ENCODE measurements at regions not wholly inside any gene's neighbourhood (a gene's known extent, or its start where the extent isn't known, plus 50 kb on each side); places are given as distances from the start of the nearest gene placed in this dataset.

DNA sequence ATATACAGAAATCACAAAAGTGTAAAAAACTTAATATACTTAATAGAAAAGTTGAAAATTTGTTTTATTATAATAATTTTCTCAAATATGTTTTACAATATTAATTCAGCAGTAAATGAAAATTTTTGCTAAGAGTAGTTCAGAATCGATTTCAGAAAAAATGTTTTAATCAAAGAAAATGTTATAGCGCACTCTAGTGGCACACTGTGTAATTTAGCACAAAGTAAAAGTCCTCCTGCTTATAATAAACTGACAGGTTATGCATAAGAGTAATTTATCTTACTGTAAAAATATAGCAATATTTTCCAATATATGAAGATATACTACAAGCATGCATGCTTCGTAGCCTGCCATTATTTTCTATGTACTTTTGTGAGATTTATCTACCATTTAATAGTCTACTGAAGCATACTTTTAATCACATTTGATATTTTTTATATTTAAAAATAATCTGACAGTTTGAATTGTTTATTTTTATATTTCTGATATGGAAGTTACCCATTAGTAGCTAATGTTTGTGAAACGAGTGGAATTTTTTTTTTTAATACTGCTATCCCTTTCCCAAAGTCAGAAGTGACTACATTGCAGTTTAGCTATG is 217.9 kb upstream of the KLHL4 start:
- Histone ChIP-seq H3K36me3 (ENCODE audit: control insufficient read depth in 4 of 4, insufficient read depth in 4 of 4, low read length in 4 of 4) (no peaks in the 10 kb centered on the region), H3K4me1 (ENCODE audit: control insufficient read depth in 5 of 5, insufficient read depth in 5 of 5, low read length in 5 of 5) (no peaks in the 10 kb centered on the region), H3K27me3 (ENCODE audit: control insufficient read depth in 3 of 3, insufficient read depth in 3 of 3, low read length in 2 of 3) (peaks cover 0 to 2% (median 0%) of the 10 kb centered on the region in 3 donors), H3K9me3 (ENCODE audit: control insufficient read depth in 4 of 4, insufficient read depth in 3 of 4, low read length in 3 of 4) (no peaks in the 10 kb centered on the region), H3K9ac (ENCODE audit: insufficient read depth in 1 of 2, low read length in 2 of 2) (no peak overlapping the region), H3K27ac (ENCODE audit: low read depth in 1 of 2, low read length in 1 of 2) (no peak overlapping the region), H3K4me3 (no peak overlapping the region)
- 5 to 8% methylated on average over 4 of the region's 4 CpGs for WGBS, 2 donors
- DNase-seq (peak in 2 of 3 donors; percentile 36 to 53), ATAC-seq (ENCODE audit: insufficient read depth, low FRiP score) (no peak)
- TF ChIP-seq, protein P1, sequence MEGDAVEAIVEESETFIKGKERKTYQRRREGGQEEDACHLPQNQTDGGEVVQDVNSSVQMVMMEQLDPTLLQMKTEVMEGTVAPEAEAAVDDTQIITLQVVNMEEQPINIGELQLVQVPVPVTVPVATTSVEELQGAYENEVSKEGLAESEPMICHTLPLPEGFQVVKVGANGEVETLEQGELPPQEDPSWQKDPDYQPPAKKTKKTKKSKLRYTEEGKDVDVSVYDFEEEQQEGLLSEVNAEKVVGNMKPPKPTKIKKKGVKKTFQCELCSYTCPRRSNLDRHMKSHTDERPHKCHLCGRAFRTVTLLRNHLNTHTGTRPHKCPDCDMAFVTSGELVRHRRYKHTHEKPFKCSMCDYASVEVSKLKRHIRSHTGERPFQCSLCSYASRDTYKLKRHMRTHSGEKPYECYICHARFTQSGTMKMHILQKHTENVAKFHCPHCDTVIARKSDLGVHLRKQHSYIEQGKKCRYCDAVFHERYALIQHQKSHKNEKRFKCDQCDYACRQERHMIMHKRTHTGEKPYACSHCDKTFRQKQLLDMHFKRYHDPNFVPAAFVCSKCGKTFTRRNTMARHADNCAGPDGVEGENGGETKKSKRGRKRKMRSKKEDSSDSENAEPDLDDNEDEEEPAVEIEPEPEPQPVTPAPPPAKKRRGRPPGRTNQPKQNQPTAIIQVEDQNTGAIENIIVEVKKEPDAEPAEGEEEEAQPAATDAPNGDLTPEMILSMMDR (IDR thresholded peaks at IDR 0.05; ENCODE audit: control extremely low read depth, extremely low read depth), result no peak

DNA sequence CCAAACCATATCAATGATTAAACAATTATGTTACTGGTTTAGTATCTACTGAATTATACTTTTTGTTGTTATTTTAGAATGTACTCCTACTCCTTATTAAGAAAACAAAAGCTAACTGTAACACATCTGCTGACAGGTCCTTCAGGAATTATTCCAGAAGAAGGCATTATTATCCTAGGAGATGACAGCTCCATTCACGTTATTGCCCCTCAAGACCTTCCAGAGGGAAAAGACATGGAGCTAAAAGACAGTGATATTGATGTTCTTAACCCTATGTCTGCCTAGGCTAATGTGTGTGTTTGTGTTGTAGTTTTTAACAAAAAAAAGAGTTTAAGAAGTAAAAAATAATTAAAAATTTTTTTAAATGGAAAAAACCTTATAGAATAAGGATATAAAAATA is 206.8 kb upstream of the KLHL4 start:
- TF ChIP-seq, protein P1 (IDR thresholded peaks at IDR 0.05; ENCODE audit: control extremely low read depth, extremely low read depth), result no peak
- no peaks in the 10 kb centered on the region for H3K36me3 ChIP-seq (ENCODE audit: control insufficient read depth in 4 of 4, insufficient read depth in 4 of 4, low read length in 4 of 4)
- WGBS, 2 donors, result 57 to 70% methylated on average over 1 of the region's 1 CpG
- DNase-seq (no peak), ATAC-seq (ENCODE audit: insufficient read depth, low FRiP score) (no peak)
- no peak overlapping the region for H3K4me3 ChIP-seq
- no peak overlapping the region for H3K27ac ChIP-seq (ENCODE audit: low read depth in 1 of 2, low read length in 1 of 2)
- H3K27me3 ChIP-seq (ENCODE audit: control insufficient read depth in 3 of 3, insufficient read depth in 3 of 3, low read length in 2 of 3), result no peaks in the 10 kb centered on the region
- H3K4me1 ChIP-seq (ENCODE audit: control insufficient read depth in 5 of 5, insufficient read depth in 5 of 5, low read length in 5 of 5), result no peaks in the 10 kb centered on the region
- no peak overlapping the region for H3K9ac ChIP-seq (ENCODE audit: insufficient read depth in 1 of 2, low read length in 2 of 2)
- H3K9me3 ChIP-seq (ENCODE audit: control insufficient read depth in 4 of 4, insufficient read depth in 3 of 4, low read length in 3 of 4), result no peaks in the 10 kb centered on the region

DNA sequence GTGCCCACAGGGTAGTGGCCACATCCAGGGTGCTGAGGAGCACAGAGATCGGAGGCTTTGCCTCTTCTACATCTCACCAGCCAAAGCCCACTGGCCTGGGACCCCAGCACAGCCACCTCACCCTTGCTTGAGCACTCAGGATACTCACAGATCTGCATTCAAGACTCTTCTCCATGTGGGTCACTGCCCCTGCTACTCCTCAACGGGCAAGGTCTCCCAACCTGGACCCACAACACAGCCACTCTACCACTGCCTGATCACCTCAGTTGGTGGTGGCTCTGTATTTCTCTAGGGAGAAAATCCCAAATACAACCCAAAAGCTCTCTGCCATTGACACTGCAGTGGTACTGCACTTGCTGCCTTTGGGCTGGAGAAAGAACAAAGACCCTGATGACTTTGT is 190.3 kb upstream of the KLHL4 start:
- Histone ChIP-seq H3K4me1 (ENCODE audit: control insufficient read depth in 5 of 5, insufficient read depth in 5 of 5, low read length in 5 of 5) (no peaks in the 10 kb centered on the region), H3K27me3 (ENCODE audit: control insufficient read depth in 3 of 3, insufficient read depth in 3 of 3, low read length in 2 of 3) (no peaks in the 10 kb centered on the region), H3K9ac (ENCODE audit: insufficient read depth in 1 of 2, low read length in 2 of 2) (no peak overlapping the region), H3K27ac (ENCODE audit: low read depth in 1 of 2, low read length in 1 of 2) (no peak overlapping the region), H3K36me3 (ENCODE audit: control insufficient read depth in 4 of 4, insufficient read depth in 4 of 4, low read length in 4 of 4) (no peaks in the 10 kb centered on the region), H3K9me3 (ENCODE audit: control insufficient read depth in 4 of 4, insufficient read depth in 3 of 4, low read length in 3 of 4) (peaks cover 0 to 3% (median 1%) of the 10 kb centered on the region in 4 donors), H3K4me3 (no peak overlapping the region)
- WGBS, 2 donors, result 74 to 76% methylated on average over 2 of the region's 2 CpGs
- ATAC-seq (ENCODE audit: insufficient read depth, low FRiP score) (no peak), DNase-seq (no peak)
- TF ChIP-seq, protein P1 (IDR thresholded peaks at IDR 0.05; ENCODE audit: control extremely low read depth, extremely low read depth), result no peak

DNA sequence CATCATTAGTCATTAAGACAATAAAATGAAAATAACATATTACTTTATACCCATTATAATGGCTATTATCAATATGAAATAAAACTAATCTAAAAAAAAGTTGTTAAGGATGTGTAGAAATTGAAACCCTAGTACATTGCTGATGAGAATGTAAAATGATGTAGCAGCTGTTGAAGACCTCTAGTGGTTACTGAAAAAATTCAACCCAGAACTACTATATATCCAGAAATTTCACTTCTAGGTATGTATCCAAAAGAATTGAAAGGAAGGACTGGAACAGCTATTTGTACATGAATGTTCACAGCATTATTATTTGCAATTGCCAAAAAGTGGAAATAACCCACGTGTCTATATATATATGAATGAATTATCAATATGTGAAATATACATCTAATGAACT is 180.3 kb upstream of the KLHL4 start:
- H3K36me3 ChIP-seq (ENCODE audit: control insufficient read depth in 4 of 4, insufficient read depth in 4 of 4, low read length in 4 of 4), result no peaks in the 10 kb centered on the region
- ATAC-seq (ENCODE audit: insufficient read depth, low FRiP score), result no peak
- H3K4me3 ChIP-seq, result no peak overlapping the region
- no peak for DNase-seq
- 33 to 62% methylated on average over 1 of the region's 1 CpG for WGBS, 2 donors
- H3K27ac ChIP-seq (ENCODE audit: low read depth in 1 of 2, low read length in 1 of 2), result no peak overlapping the region
- no peaks in the 10 kb centered on the region for H3K9me3 ChIP-seq (ENCODE audit: control insufficient read depth in 4 of 4, insufficient read depth in 3 of 4, low read length in 3 of 4)
- peaks cover 0 to 3% (median 0%) of the 10 kb centered on the region in 3 donors for H3K27me3 ChIP-seq (ENCODE audit: control insufficient read depth in 3 of 3, insufficient read depth in 3 of 3, low read length in 2 of 3)
- TF ChIP-seq, protein P1 (IDR thresholded peaks at IDR 0.05; ENCODE audit: control extremely low read depth, extremely low read depth), result no peak
- no peaks in the 10 kb centered on the region for H3K4me1 ChIP-seq (ENCODE audit: control insufficient read depth in 5 of 5, insufficient read depth in 5 of 5, low read length in 5 of 5)
- H3K9ac ChIP-seq (ENCODE audit: insufficient read depth in 1 of 2, low read length in 2 of 2), result no peak overlapping the region

Data from lung (tissue), 11 donors.